Testis (tissue), 2 donors: ENCODE measurements at regions not wholly inside any gene's neighbourhood (a gene's known extent, or its start where the extent isn't known, plus 50 kb on each side); places are given as distances from the start of the nearest gene placed in this dataset.
"Not testable (repeated sequence)": the region's sequence is repeated elsewhere in the genome, so short reads cannot be mapped to it uniquely, and the experiment has no call there.

Experiments
- DNase-seq: peaks from one replicate; pipeline ENCODE4 v3.0.0-alpha.2; 2019
- H3K27ac ChIP-seq, 2 donors: fragments of 200-600 bp; sonication (generic); one replicate each; pipeline ENCODE4 v1.5.1; 2019
- H3K27me3 ChIP-seq: fragments of 200-600 bp; sonication (generic); one replicate; pipeline ENCODE4 v1.5.1; 2019
- H3K36me3 ChIP-seq: fragments of 200-600 bp; sonication (generic); one replicate; pipeline ENCODE4 v1.5.1; 2017; ENCODE audit warnings: low read depth; ENCODE audit errors: missing control alignments
- H3K4me1 ChIP-seq: fragments of 200-600 bp; sonication (generic); one replicate; pipeline ENCODE4 v1.5.1; 2019
- H3K4me3 ChIP-seq, 2 donors: fragments of 200-600 bp; sonication (generic); one replicate each; pipeline ENCODE4 v1.5.1; 2017 to 2019
- H3K9me3 ChIP-seq: fragments of 200-600 bp; sonication (generic); one replicate; pipeline ENCODE4 v1.5.1; 2017
- CTCF ChIP-seq, 3 experiments: fragments of 450-650 bp in 2 of 3; fragments of 200-600 bp in 1 of 3; sonication (generic) in 1 of 3; IDR thresholded peaks; one replicate each; pipeline ENCODE4 v1.5.1; 2016 to 2019; ENCODE audit warnings: antibody characterized with exemption in 3 of 3, mild to moderate bottlenecking in 2 of 3, moderate library complexity in 1 of 3
- POLR2A ChIP-seq: fragments of 450-650 bp; IDR thresholded peaks from one replicate; pipeline ENCODE4 v1.6.1; 2017; ENCODE audit warnings: antibody characterized with exemption, mild to moderate bottlenecking, moderate library complexity
- WGBS, 2 donors: methylation state at CpG; one replicate each; pipeline ENCODE4 v1.1.5; 2018; 5-methylcytosine and 5-hydroxymethylcytosine counted together
- intact Hi-C: fragments of 100-400 bp; cut with DNase I; formaldehyde crosslinking; loops from one replicate; pipeline ENCODE4 v1.15.1; 2023; ENCODE audit warnings: low total_unique reads

- Histone ChIP-seq H3K4me1 (peaks cover 14% of the 10 kb centered on the region), H3K9me3 (no peaks in the 10 kb centered on the region), H3K27me3 (no peaks in the 10 kb centered on the region), H3K36me3 (no peaks in the 10 kb centered on the region), H3K27ac (no peak overlapping the region), H3K4me3 (peak overlapping the region; percentile 37 to 38)
- intact Hi-C loops: no loop called here
- DNase-seq: peak; percentile 36
- 19 to 20% methylated on average over 29 to 36 of the region's 36 CpGs for WGBS, 2 donors
- TF ChIP-seq CTCF (IDR thresholded peaks at IDR 0.05) (no peak), POLR2A (no peak)
Observed at GRCh38 chr15:96053031-96053780, 277.3 kb upstream of the NR2F2 start.

- intact Hi-C loops: no loop called here
Observed at GRCh38 chr15:96053781-96054428, 276.6 kb upstream of the NR2F2 start.

DNA sequence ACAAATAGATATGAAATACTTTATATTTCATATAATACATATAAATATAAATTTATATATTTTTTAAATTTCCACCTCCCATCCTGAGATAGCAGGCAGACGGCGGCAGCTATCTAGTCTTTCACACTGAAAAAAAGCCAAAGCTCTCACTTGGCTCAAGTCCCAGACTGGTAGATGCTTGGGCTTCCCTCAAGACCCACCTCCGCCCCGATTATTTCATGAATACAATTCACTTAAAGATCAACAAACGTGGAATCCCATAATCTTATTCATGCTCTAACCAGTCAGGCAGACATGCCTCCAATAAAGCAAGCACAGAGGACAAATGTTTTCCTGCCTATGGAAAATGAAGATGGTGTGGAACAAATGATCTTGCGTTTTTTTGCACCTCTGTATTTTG, 275.9 kb upstream of the NR2F2 start:
- H3K27me3 ChIP-seq: no peaks in the 10 kb centered on the region
- H3K9me3 ChIP-seq: no peaks in the 10 kb centered on the region
- H3K36me3 ChIP-seq: no peaks in the 10 kb centered on the region
- intact Hi-C loops: no loop called here
- no peak overlapping the region for H3K4me3 ChIP-seq
- no peak for DNase-seq
- no peak overlapping the region for H3K27ac ChIP-seq
- whole genome bisulfite sequencing, 2 donors: 59 to 65% methylated on average over 6 of the region's 6 CpGs
- peaks cover 14% of the 10 kb centered on the region for H3K4me1 ChIP-seq
- no peak for TF ChIP-seq CTCF (IDR thresholded peaks at IDR 0.05)
- TF ChIP-seq POLR2A: no peak

More at GRCh38 chr15:96053781-96054428, 276.6 kb upstream of the NR2F2 start:
- peak; percentile 32 for DNase-seq
- H3K36me3 ChIP-seq: no peaks in the 10 kb centered on the region
- TF ChIP-seq CTCF (IDR thresholded peaks at IDR 0.05) (no peak), POLR2A (no peak)
- no peaks in the 10 kb centered on the region for H3K27me3 ChIP-seq
- H3K9me3 ChIP-seq: no peaks in the 10 kb centered on the region
- WGBS, 2 donors: 19 to 21% methylated on average over 14 of the region's 14 CpGs
- peaks cover 14% of the 10 kb centered on the region for H3K4me1 ChIP-seq
- H3K27ac ChIP-seq: no peak overlapping the region
- peak overlapping the region; percentile 37 to 38 for H3K4me3 ChIP-seq

- no peak overlapping the region for H3K27ac ChIP-seq
- intact Hi-C loops: no loop called here
- TF ChIP-seq CTCF (IDR thresholded peaks at IDR 0.05): no peak
- TF ChIP-seq POLR2A: no peak
- H3K27me3 ChIP-seq: no peaks in the 10 kb centered on the region
- 75 to 80% methylated on average over 8 of the region's 8 CpGs for WGBS, 2 donors
- H3K36me3 ChIP-seq: no peaks in the 10 kb centered on the region
- no peak overlapping the region for H3K4me3 ChIP-seq
- no peaks in the 10 kb centered on the region for H3K9me3 ChIP-seq
- H3K4me1 ChIP-seq: peaks cover 11% of the 10 kb centered on the region
- no peak for DNase-seq
Observed at GRCh38 chr15:96058103-96058851, 272.2 kb upstream of the NR2F2 start.

GRCh38 chr15:96058852-96059103, 271.7 kb upstream of the NR2F2 start:
- not testable (repeated sequence) for DNase-seq

GRCh38 chr15:96060591-96060990, 269.9 kb upstream of the NR2F2 start:
- WGBS, 2 donors: 92 to 95% methylated on average over 5 of the region's 5 CpGs
- H3K4me3 ChIP-seq, H3K36me3 ChIP-seq, H3K27ac ChIP-seq, intact Hi-C loops, DNase-seq, H3K9me3 ChIP-seq, H3K27me3 ChIP-seq, H3K4me1 ChIP-seq: not testable (repeated sequence)

More at GRCh38 chr15:96058852-96059103, 271.7 kb upstream of the NR2F2 start:
- H3K27me3 ChIP-seq, intact Hi-C loops, H3K4me1 ChIP-seq, H3K9me3 ChIP-seq, H3K27ac ChIP-seq, H3K4me3 ChIP-seq, H3K36me3 ChIP-seq: not testable (repeated sequence)
- WGBS, 2 donors: 71 to 88% methylated on average over 1 of the region's 1 CpG
